ENCODE measurements at regions not wholly inside any gene's neighbourhood (a gene's known extent, or its start where the extent isn't known, plus 50 kb on each side); places are given as distances from the start of the nearest gene placed in this dataset.
"Not testable (repeated sequence)": the region's sequence is repeated elsewhere in the genome, so short reads cannot be mapped to it uniquely, and the experiment has no call there.

- DNase-seq (ENCODE audit: low read depth in 1 of 2, low spot score in 1 of 2), result no peak
Measured at GRCh38 chrX:2572740-2573139, 72.0 kb upstream of the DHRSX start.

GRCh38 chrX:2568125-2568524 is 67.3 kb upstream of the DHRSX start:
- no peak for DNase-seq (ENCODE audit: low read depth in 1 of 2, low spot score in 1 of 2)

- no peak for DNase-seq (ENCODE audit: low read depth in 1 of 2, low spot score in 1 of 2)
Measured at GRCh38 chrX:2566055-2566454, 65.3 kb upstream of the DHRSX start.

GRCh38 chrX:2561456-2561855 is 60.7 kb upstream of the DHRSX start:
- no peak for DNase-seq (ENCODE audit: low read depth in 1 of 2, low spot score in 1 of 2)

- DNase-seq (ENCODE audit: low read depth in 1 of 2, low spot score in 1 of 2), result no peak
Measured at GRCh38 chrX:2559124-2559523, 58.3 kb upstream of the DHRSX start.

- DNase-seq (ENCODE audit: low read depth in 1 of 2, low spot score in 1 of 2), result no peak
Measured at GRCh38 chrX:2554891-2555290, 54.1 kb upstream of the DHRSX start.

GRCh38 chrX:2554066-2554465 is 53.3 kb upstream of the DHRSX start:
- DNase-seq (ENCODE audit: low read depth in 1 of 2, low spot score in 1 of 2), result not testable (repeated sequence)

- no peak for DNase-seq (ENCODE audit: low read depth in 1 of 2, low spot score in 1 of 2)
Measured at GRCh38 chrX:2552621-2553201, 51.9 kb upstream of the DHRSX start.

GRCh38 chrX:2550328-2551020 is 49.7 kb upstream of the DHRSX start:
- DNase-seq (ENCODE audit: low read depth in 1 of 2, low spot score in 1 of 2), result no peak

Data from activated CD4-positive, alpha-beta T cell treated with anti-CD3 and anti-CD28 coated beads, Interleukin-2, amount 50 U/mL, for 24 hours (primary cell).